GF-D8 (cell line): ENCODE measurements at regions not wholly inside any gene's neighbourhood (a gene's known extent, or its start where the extent isn't known, plus 50 kb on each side); places are given as distances from the start of the nearest gene placed in this dataset.

Source experiments
- DNase-seq: peaks from one replicate; lab custom pipeline; 2025; lab: John Stamatoyannopoulos, UW

- no peak for DNase-seq
Measured at GRCh38 chr18:65146482-65147021, 604.3 kb upstream of the CDH7 start.

GRCh38 chr18:65145312-65145711, 605.5 kb upstream of the CDH7 start:
- no peak for DNase-seq

GRCh38 chr18:65133610-65134009, 617.2 kb upstream of the CDH7 start:
- no peak for DNase-seq

GRCh38 chr18:65124633-65125032, 626.2 kb upstream of the CDH7 start:
- no peak for DNase-seq

- no peak for DNase-seq
Measured at GRCh38 chr18:65103864-65104263, 646.9 kb upstream of the CDH7 start.

GRCh38 chr18:65093346-65093745, 657.5 kb upstream of the CDH7 start:
- no peak for DNase-seq

GRCh38 chr18:65091744-65092329, 659.0 kb upstream of the CDH7 start:
- no peak for DNase-seq

GRCh38 chr18:65082907-65083306, 667.9 kb upstream of the CDH7 start:
- no peak for DNase-seq

GRCh38 chr18:65081786-65082185, 669.0 kb upstream of the CDH7 start:
- DNase-seq, result no peak

- no peak for DNase-seq
Measured at GRCh38 chr18:65073060-65073550, 677.7 kb upstream of the CDH7 start.

GRCh38 chr18:65057439-65058083, 693.3 kb upstream of the CDH7 start:
- no peak for DNase-seq

- no peak for DNase-seq
Measured at GRCh38 chr18:65056575-65056974, 694.2 kb upstream of the CDH7 start.

GRCh38 chr18:65049586-65049985, 701.2 kb upstream of the CDH7 start:
- no peak for DNase-seq

- no peak for DNase-seq
Measured at GRCh38 chr18:65039578-65039977, 711.2 kb upstream of the CDH7 start.

- no peak for DNase-seq
Measured at GRCh38 chr18:65035701-65036100, 715.1 kb upstream of the CDH7 start.

- DNase-seq, result no peak
Measured at GRCh38 chr18:65025756-65026155, 725.1 kb upstream of the CDH7 start.

- no peak for DNase-seq
Measured at GRCh38 chr18:65021021-65021420, 729.8 kb upstream of the CDH7 start.

GRCh38 chr18:65018184-65018583, 732.6 kb upstream of the CDH7 start:
- no peak for DNase-seq

- no peak for DNase-seq
Measured at GRCh38 chr18:65017372-65017760, 733.4 kb upstream of the CDH7 start.

GRCh38 chr18:65016631-65017371, 734.0 kb upstream of the CDH7 start:
- DNase-seq, result no peak

- DNase-seq, result no peak
Measured at GRCh38 chr18:64994370-64994769, 756.4 kb upstream of the CDH7 start.

GRCh38 chr18:64993695-64994094, 757.1 kb upstream of the CDH7 start:
- DNase-seq, result no peak

- no peak for DNase-seq
Measured at GRCh38 chr18:64992654-64993053, 758.2 kb upstream of the CDH7 start.
